ENCODE measurements at regions not wholly inside any gene's neighbourhood (a gene's known extent, or its start where the extent isn't known, plus 50 kb on each side); places are given as distances from the start of the nearest gene placed in this dataset.

- TF ChIP-seq BHLHE40 (IDR thresholded peaks at IDR 0.05; ENCODE audit: borderline replicate concordance) (no peak), SUZ12 (IDR thresholded peaks at IDR 0.05) (no peak), FOXA1 (IDR thresholded peaks at IDR 0.05) (no peak), LEF1 (IDR thresholded peaks at IDR 0.05; ENCODE audit: borderline replicate concordance) (no peak), SP1 (IDR thresholded peaks at IDR 0.05) (no peak), FOXM1 (IDR thresholded peaks at IDR 0.05; ENCODE audit: borderline replicate concordance) (no peak), TARDBP (IDR thresholded peaks at IDR 0.05) (no peak), ELF4 (IDR thresholded peaks at IDR 0.05) (no peak), NFRKB (IDR thresholded peaks at IDR 0.05) (no peak), HDGF (IDR thresholded peaks at IDR 0.05; ENCODE audit: borderline replicate concordance) (no peak)
- TF ChIP-seq, protein P1, sequence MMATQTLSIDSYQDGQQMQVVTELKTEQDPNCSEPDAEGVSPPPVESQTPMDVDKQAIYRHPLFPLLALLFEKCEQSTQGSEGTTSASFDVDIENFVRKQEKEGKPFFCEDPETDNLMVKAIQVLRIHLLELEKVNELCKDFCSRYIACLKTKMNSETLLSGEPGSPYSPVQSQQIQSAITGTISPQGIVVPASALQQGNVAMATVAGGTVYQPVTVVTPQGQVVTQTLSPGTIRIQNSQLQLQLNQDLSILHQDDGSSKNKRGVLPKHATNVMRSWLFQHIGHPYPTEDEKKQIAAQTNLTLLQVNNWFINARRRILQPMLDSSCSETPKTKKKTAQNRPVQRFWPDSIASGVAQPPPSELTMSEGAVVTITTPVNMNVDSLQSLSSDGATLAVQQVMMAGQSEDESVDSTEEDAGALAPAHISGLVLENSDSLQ (IDR thresholded peaks at IDR 0.05), result no peak
Observed at GRCh38 chr13:81995316-81995715, 1654.4 kb upstream of the SPRY2 start.
